Spleen (tissue), 11 donors: ENCODE measurements at regions not wholly inside any gene's neighbourhood (a gene's known extent, or its start where the extent isn't known, plus 50 kb on each side); places are given as distances from the start of the nearest gene placed in this dataset.

ENCODE experiments used
- DNase-seq: peaks from one replicate; pipeline ENCODE4 v3.0.0-alpha.2; 2020
- H3K27ac ChIP-seq, 8 donors: fragments of 200-600 bp; sonication (generic) in 7 of 8; 1 replicate in 4 of 8; 2 replicates in 4 of 8; pipeline versions ENCODE4 v1.5.0 to v1.8.0; 2016 to 2021; ENCODE audit warnings: inconsistent platforms in 4 of 8, mild to moderate bottlenecking in 4 of 8, moderate library complexity in 1 of 8
- H3K27me3 ChIP-seq, 7 donors: fragments of 200-600 bp; sonication (generic) in 6 of 7; replicated peaks in 1 of 7; 1 replicate in 4 of 7; 2 replicates in 3 of 7; pipeline versions ENCODE4 v1.5.0 to v1.8.0; 2016 to 2021; ENCODE audit warnings: inconsistent platforms in 3 of 7, mild to moderate bottlenecking in 1 of 7
- H3K36me3 ChIP-seq, 6 donors: fragments of 200-600 bp; sonication (generic) in 5 of 6; 1 replicate in 4 of 6; 2 replicates in 2 of 6; pipeline versions ENCODE4 v1.5.0 to v1.8.0; 2016 to 2021; ENCODE audit warnings: inconsistent platforms in 2 of 6
- H3K4me1 ChIP-seq, 6 donors: fragments of 200-600 bp; sonication (generic) in 5 of 6; 1 replicate in 3 of 6; 2 replicates in 3 of 6; pipeline versions ENCODE4 v1.5.0 to v1.8.0; 2016 to 2021; ENCODE audit warnings: inconsistent platforms in 3 of 6
- H3K4me3 ChIP-seq, 8 donors: fragments of 200-600 bp; sonication (generic) in 7 of 8; 1 replicate in 4 of 8; 2 replicates in 4 of 8; pipeline versions ENCODE4 v1.5.0 to v1.8.0; 2016 to 2021; ENCODE audit warnings: inconsistent platforms in 4 of 8, mild to moderate bottlenecking in 4 of 8, moderate library complexity in 2 of 8
- H3K9me3 ChIP-seq, 8 donors: fragments of 200-600 bp; sonication (generic) in 7 of 8; 1 replicate in 4 of 8; 2 replicates in 4 of 8; pipeline versions ENCODE4 v1.5.0 to v1.8.0; 2016 to 2021; ENCODE audit warnings: inconsistent platforms in 4 of 8
- POLR2A ChIP-seq, 3 donors: fragments of 450-650 bp; IDR thresholded peaks; one replicate each; pipeline ENCODE4 v1.5.1; 2017; ENCODE audit warnings: antibody characterized with exemption in 3 of 3, mild to moderate bottlenecking in 1 of 3
- POLR2AphosphoS5 ChIP-seq, 3 donors: sonication (generic); formaldehyde crosslinking; IDR thresholded peaks; one replicate each; pipeline ENCODE4 v1.5.1; 2017; ENCODE audit warnings: antibody characterized with exemption in 3 of 3
- WGBS, 5 donors: extraction: QIAGEN DNeasy Blood & Tissue Kit in 3 of 5; methylation state at CpG; one replicate each; pipeline versions ENCODE4 v1.1.5 to v1.1.7; 2013 to 2018; 5-methylcytosine and 5-hydroxymethylcytosine counted together
- intact Hi-C: fragments of 100-400 bp; cut with DNase I; formaldehyde crosslinking; loops from one replicate; pipeline ENCODE4 v1.15.0; 2023; ENCODE audit warnings: low total_unique reads
- TF ChIP-seq, protein P1 (sequence below), 11 experiments: fragments of 200-600 bp in 7 of 11; fragments of 450-650 bp in 4 of 11; sonication (generic) in 4 of 11; IDR thresholded peaks in 8 of 11; conservative IDR thresholded peaks in 3 of 11; 1 replicate in 7 of 11; 2 replicates in 4 of 11; pipeline versions ENCODE4 v1.4.0 to v1.8.0; 2016 to 2021; ENCODE audit warnings: antibody characterized with exemption in 11 of 11, inconsistent platforms in 4 of 11, mild to moderate bottlenecking in 1 of 11
- donor health status: healthy with polysubstance abuse.
- donor health status: DM: no; HTN: no; CAD: no; lungs with moderate emphysema.
- donor health status: DM: no; HTN: no; CAD: no.
- donor health status: Bipolar disorder and iron deficiency.
- donor health status: healthy.
- donor health status: DM: no; HTN: no; CAD: no.
- donor health status: DM: yes; HTN: yes; CAD: no.

DNA sequence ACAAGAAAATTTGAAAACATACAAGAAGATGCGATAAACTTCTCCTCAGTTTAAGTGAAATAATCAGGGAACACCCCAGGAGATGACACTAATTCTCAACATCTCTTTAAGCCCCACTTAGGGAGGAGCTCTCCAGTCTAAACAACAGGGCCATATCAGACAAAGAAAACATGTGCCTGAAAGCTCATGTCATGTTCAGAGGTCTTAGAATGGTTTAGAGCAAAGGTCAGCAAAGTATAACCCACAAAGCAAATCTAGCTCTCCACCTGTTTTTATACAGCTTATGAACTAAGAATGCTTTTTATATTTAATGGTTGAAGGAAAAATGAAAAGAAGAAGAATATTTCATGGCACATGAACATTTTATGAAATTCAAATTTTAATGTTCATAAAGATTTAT is 155.6 kb upstream of the NOL4 start:
- intact Hi-C loops = no loop called here
- WGBS, 5 donors = 81 to 98% (median 88%) methylated on average over 1 of the region's 1 CpG
- no peak for DNase-seq

DNA sequence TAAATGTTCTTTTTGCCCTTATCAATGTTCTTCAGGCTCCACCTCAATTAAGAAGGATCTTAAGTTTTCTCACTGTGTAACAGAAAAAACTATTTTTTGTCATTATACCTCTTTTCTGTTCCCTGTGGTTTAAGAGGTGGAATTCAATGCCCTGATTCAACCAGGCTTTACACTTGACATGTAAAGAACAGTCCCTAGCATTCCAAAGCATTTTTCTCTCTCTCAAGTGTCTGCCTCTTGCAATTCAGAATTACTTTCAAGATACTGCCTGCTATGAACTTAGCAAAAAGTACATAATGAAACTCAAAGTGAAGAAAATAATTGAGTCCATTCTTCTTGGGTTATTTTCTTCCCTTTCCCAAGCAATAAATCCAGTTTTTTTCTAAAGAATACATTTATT is 160.6 kb upstream of the NOL4 start:
- peaks cover 0 to 10% (median 0%) of the 10 kb centered on the region in 8 donors for H3K9me3 ChIP-seq
- TF ChIP-seq POLR2A (IDR thresholded peaks at IDR 0.05) = no peak
- no peak for TF ChIP-seq POLR2AphosphoS5 (IDR thresholded peaks at IDR 0.05)
- TF ChIP-seq, protein P1, sequence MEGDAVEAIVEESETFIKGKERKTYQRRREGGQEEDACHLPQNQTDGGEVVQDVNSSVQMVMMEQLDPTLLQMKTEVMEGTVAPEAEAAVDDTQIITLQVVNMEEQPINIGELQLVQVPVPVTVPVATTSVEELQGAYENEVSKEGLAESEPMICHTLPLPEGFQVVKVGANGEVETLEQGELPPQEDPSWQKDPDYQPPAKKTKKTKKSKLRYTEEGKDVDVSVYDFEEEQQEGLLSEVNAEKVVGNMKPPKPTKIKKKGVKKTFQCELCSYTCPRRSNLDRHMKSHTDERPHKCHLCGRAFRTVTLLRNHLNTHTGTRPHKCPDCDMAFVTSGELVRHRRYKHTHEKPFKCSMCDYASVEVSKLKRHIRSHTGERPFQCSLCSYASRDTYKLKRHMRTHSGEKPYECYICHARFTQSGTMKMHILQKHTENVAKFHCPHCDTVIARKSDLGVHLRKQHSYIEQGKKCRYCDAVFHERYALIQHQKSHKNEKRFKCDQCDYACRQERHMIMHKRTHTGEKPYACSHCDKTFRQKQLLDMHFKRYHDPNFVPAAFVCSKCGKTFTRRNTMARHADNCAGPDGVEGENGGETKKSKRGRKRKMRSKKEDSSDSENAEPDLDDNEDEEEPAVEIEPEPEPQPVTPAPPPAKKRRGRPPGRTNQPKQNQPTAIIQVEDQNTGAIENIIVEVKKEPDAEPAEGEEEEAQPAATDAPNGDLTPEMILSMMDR (IDR thresholded peaks at IDR 0.05 in 8 of 11, conservative IDR thresholded peaks at IDR 0.05 in 3 of 11) = no peak
- no peak overlapping the region for H3K27ac ChIP-seq
- H3K27me3 ChIP-seq = no peaks in the 10 kb centered on the region
- H3K36me3 ChIP-seq = no peaks in the 10 kb centered on the region
- no peak overlapping the region for H3K4me3 ChIP-seq
- no peak for DNase-seq
- intact Hi-C loops = no loop called here
- no peaks in the 10 kb centered on the region for H3K4me1 ChIP-seq

More for the DNA sequence above, 155.6 kb upstream of the NOL4 start:
- Histone ChIP-seq H3K27me3 (no peaks in the 10 kb centered on the region), H3K36me3 (no peaks in the 10 kb centered on the region), H3K4me3 (no peak overlapping the region), H3K27ac (no peak overlapping the region), H3K9me3 (no peaks in the 10 kb centered on the region), H3K4me1 (no peaks in the 10 kb centered on the region)
- TF ChIP-seq POLR2A (IDR thresholded peaks at IDR 0.05) (no peak), POLR2AphosphoS5 (IDR thresholded peaks at IDR 0.05) (no peak)
- TF ChIP-seq, protein P1 (IDR thresholded peaks at IDR 0.05 in 8 of 11, conservative IDR thresholded peaks at IDR 0.05 in 3 of 11) = no peak

DNA sequence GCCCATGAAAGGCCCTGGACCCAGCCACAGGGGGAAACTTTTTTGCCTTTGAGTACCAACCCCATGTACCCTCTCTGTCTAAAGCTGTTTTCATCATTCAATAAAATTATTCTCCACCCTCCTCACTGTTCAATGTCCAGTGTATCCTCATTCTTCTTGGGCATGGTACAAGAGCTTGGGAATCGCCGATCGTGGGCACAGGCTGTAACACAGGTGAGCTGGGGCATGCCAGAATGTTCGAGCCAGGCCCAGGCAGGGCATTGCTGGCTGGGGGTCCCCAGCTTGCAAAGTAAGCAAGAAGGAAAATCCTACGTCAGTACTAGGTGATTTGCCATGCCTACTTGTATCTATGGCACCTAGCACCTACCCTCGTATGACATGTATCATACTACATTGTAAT is 162.1 kb upstream of the NOL4 start:
- no peaks in the 10 kb centered on the region for H3K27me3 ChIP-seq
- intact Hi-C loops = no loop called here
- TF ChIP-seq, protein P1 (IDR thresholded peaks at IDR 0.05 in 8 of 11, conservative IDR thresholded peaks at IDR 0.05 in 3 of 11) = no peak
- no peak for TF ChIP-seq POLR2A (IDR thresholded peaks at IDR 0.05)
- TF ChIP-seq POLR2AphosphoS5 (IDR thresholded peaks at IDR 0.05) = no peak
- H3K27ac ChIP-seq = no peak overlapping the region
- WGBS, 5 donors = 83 to 88% (median 85%) methylated on average over 6 of the region's 6 CpGs
- no peaks in the 10 kb centered on the region for H3K36me3 ChIP-seq
- no peaks in the 10 kb centered on the region for H3K4me1 ChIP-seq
- DNase-seq = no peak
- H3K4me3 ChIP-seq = no peak overlapping the region
- H3K9me3 ChIP-seq = peaks cover 0 to 10% (median 0%) of the 10 kb centered on the region in 8 donors

DNA sequence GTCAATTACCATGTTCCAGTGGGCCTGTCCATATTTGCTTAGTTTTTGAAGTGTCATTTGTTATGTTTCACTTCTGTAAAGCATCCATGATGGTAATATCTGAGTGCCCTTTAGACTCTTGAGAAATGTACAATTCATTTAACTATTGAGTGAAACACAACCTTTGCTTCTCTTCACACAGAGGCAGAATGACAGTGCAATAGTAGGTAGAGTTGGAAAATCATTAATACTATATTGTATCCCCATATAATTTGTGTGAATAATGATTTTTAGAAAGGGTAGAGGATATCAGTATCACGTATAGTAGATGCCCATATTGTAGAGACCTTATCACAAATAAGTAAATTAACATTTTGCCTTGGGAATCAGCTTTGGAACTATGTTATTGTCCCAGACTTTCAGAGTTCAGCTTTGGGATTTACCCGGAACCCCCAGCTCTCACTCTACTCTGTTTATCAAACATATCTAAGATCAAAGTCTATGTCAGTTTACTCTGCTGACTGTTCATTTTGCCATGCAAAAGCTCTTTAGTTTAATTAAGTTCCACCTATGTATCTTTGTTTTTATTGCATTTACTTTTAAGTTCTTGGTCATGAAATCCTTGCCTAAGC is 172.7 kb upstream of the NOL4 start:
- Histone ChIP-seq H3K4me3 (no peak overlapping the region), H3K27me3 (no peaks in the 10 kb centered on the region), H3K36me3 (no peaks in the 10 kb centered on the region), H3K27ac (no peak overlapping the region), H3K4me1 (no peaks in the 10 kb centered on the region), H3K9me3 (no peaks in the 10 kb centered on the region)
- intact Hi-C loops = no loop called here
- WGBS, 5 donors = 71 to 86% (median 84%) methylated on average over 2 of the region's 2 CpGs
- DNase-seq = no peak
- TF ChIP-seq, protein P1 (IDR thresholded peaks at IDR 0.05 in 8 of 11, conservative IDR thresholded peaks at IDR 0.05 in 3 of 11) = no peak
- no peak for TF ChIP-seq POLR2A (IDR thresholded peaks at IDR 0.05)
- TF ChIP-seq POLR2AphosphoS5 (IDR thresholded peaks at IDR 0.05) = no peak
